C4-2B (cell line): ENCODE measurements at regions not wholly inside any gene's neighbourhood (a gene's known extent, or its start where the extent isn't known, plus 50 kb on each side); places are given as distances from the start of the nearest gene placed in this dataset.

Source experiments
- H3K27ac ChIP-seq: fragments of 450-650 bp; 2 replicates; pipeline ENCODE4 v1.5.1; 2017
- CTCF ChIP-seq: fragments of 450-650 bp; conservative IDR thresholded peaks from 2 replicates; pipeline ENCODE4 v1.5.1; 2017; ENCODE audit warnings: mild to moderate bottlenecking
- ZFX ChIP-seq: fragments of 450-650 bp; IDR thresholded peaks from 2 replicates; pipeline ENCODE4 v1.6.1; 2017

- TF ChIP-seq CTCF (no peak), ZFX (no peak)
- no peak overlapping the region for H3K27ac ChIP-seq
Measured at GRCh38 chr1:209103092-209103491, 480.4 kb upstream of the CAMK1G start.

GRCh38 chr1:209104646-209105045 lies 478.9 kb upstream of the CAMK1G start:
- TF ChIP-seq ZFX (no peak), CTCF (no peak)

GRCh38 chr1:209105701-209106100 lies 477.8 kb upstream of the CAMK1G start:
- no peak overlapping the region for H3K27ac ChIP-seq
- TF ChIP-seq CTCF (no peak), ZFX (no peak)

More at GRCh38 chr1:209104646-209105045, 478.9 kb upstream of the CAMK1G start:
- H3K27ac ChIP-seq, result no peak overlapping the region

GRCh38 chr1:209106237-209106741 lies 477.2 kb upstream of the CAMK1G start:
- no peak overlapping the region for H3K27ac ChIP-seq

GRCh38 chr1:209106861-209107260 lies 476.7 kb upstream of the CAMK1G start:
- H3K27ac ChIP-seq, result no peak overlapping the region

More at GRCh38 chr1:209106237-209106741, 477.2 kb upstream of the CAMK1G start:
- TF ChIP-seq ZFX (no peak), CTCF (no peak)

GRCh38 chr1:209107535-209107934 lies 476.0 kb upstream of the CAMK1G start:
- no peak overlapping the region for H3K27ac ChIP-seq
- TF ChIP-seq CTCF (no peak), ZFX (no peak)

More at GRCh38 chr1:209106861-209107260, 476.7 kb upstream of the CAMK1G start:
- TF ChIP-seq ZFX, result no peak
- TF ChIP-seq CTCF, result no peak

GRCh38 chr1:209109001-209109785 lies 474.3 kb upstream of the CAMK1G start:
- H3K27ac ChIP-seq, result no peak overlapping the region
- TF ChIP-seq ZFX (no peak), CTCF (no peak)
